NCI-H748 (cell line): ENCODE measurements at regions not wholly inside any gene's neighbourhood (a gene's known extent, or its start where the extent isn't known, plus 50 kb on each side); places are given as distances from the start of the nearest gene placed in this dataset.

Experiments used
- DNase-seq: peaks from one replicate; lab custom pipeline; 2025; ENCODE audit not compliant: unreplicated experiment; lab: John Stamatoyannopoulos, UW

DNA sequence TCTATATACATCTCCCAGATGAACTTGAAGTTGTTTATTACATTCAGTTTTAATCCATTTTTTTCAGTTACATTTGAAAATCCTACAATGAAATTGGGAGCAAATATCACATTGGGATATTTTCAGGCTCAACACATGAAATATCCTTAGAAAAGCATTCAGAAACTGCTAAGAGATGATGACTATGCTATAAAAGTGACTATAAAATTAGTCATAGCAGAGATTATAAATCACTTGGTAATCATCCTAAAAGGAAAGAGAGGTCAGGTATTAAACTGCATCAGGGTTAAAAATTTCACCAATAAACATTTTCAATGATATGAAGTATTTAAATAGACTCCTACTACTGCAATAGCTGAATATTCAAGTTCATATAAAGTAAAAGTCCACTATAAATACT, 987.7 kb downstream of the GRIK2 start:
- no peak for DNase-seq

DNA sequence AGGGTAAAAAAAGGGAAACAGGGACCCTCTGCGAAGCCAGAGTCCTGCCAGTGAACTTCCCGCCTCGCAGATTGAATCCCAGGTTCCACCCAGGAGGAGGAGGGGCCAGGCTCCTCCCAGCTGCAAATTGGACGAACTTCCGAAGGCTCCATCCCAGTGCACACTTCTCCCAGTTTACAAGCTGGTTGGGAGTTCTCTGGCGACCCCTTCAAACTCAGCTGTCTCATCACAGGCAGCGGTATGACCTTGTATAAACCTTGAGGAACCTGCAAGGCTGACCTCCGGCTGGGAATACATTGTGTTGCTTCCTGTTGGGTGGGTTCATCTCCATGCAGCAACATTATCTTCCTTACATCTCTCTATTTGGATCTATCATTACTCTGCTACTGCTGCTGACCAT, 962.7 kb downstream of the GRIK2 start:
- peak; percentile 12 for DNase-seq

GRCh38 chr6:102355578-102355977, 962.1 kb downstream of the GRIK2 start:
- DNase-seq: no peak

DNA sequence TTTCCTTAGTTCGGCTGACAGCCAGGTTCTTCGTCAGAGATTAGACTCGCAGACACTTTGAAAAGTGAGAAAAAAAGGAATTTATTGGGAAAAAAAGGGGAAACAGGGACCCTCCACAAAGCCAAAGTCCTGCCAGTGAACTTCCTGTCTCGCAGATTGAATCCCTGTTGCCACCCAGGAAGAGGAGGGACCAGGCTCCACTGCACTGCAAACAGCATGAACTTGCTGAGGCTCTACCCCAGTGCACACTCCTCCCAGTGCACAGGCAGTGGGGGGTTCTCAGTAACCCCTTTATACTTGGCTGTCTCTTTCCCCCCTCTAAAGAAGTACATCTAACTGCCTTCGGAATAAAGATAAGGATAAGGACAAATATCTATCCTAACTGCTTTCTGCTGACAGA, 959.0 kb downstream of the GRIK2 start:
- no peak for DNase-seq

GRCh38 chr6:102344769-102345168, 951.3 kb downstream of the GRIK2 start:
- no peak for DNase-seq

DNA sequence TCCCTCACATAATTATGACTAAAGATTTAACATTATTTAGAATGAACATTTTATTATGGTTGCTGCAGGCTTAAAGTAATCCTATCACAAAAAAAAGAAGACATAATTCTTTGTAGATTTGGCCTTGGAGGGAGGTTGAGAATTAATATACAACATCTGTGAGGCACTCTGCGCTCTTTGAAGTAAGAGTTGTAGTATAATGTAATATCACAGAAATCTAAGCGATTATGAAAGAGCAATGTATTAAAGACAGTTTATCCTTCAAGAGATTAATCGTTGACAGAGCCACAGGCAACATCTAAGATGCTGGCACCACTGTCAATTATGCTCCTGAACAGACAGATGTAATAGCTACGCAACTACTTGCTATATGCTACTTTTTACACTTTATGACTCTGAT, 946.8 kb downstream of the GRIK2 start:
- DNase-seq: no peak

- no peak for DNase-seq
Observed at GRCh38 chr6:102333736-102334135, 940.2 kb downstream of the GRIK2 start.

- DNase-seq: no peak
Observed at GRCh38 chr6:102327697-102328225, 934.3 kb downstream of the GRIK2 start.

DNA sequence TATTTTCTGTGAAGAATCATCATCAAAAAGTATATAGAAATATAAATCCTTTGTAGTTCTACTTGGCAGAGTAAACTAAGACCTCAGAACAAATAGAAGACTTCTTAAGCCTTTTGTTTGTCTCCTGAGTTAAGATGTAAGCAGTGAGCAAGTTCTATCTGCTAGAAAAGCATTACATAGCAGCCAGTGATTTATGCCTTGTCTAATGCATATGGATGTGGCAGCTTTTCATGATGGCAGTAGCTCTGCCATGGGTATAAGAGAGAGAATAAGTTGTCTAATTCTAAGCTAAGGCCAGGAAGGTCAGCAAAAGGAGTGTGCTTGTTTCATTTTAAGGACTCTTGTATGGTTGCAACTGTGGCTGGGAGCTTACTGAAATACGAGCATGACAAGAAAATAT, 920.2 kb downstream of the GRIK2 start:
- DNase-seq: no peak

DNA sequence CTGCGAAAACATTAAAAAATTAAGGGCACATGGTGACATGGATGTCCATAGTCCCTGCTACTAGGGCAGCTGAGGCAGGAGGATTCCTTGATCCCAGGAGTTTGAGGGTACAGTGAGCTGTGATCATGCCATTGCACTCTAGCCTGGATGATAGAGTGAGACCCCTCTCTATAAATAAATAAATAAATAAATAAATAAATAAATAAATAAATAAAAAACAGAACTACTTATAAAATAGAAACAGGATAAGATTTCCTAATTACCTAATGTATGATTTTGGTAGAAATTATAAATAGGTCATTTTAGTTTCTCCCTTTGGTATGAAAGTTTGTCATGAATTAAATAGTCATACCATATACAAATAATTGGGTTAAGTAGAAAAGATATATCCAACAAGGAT, 916.2 kb downstream of the GRIK2 start:
- DNase-seq: no peak

- no peak for DNase-seq
Observed at GRCh38 chr6:102300350-102300749, 906.8 kb downstream of the GRIK2 start.

GRCh38 chr6:102298051-102298450, 904.5 kb downstream of the GRIK2 start:
- no peak for DNase-seq
